Spleen (tissue), 11 donors: ENCODE measurements at regions not wholly inside any gene's neighbourhood (a gene's known extent, or its start where the extent isn't known, plus 50 kb on each side); places are given as distances from the start of the nearest gene placed in this dataset.
"Not testable (repeated sequence)": the region's sequence is repeated elsewhere in the genome, so short reads cannot be mapped to it uniquely, and the experiment has no call there.

Source experiments
- DNase-seq: peaks from one replicate; pipeline ENCODE4 v3.0.0-alpha.2; 2020
- H3K27ac ChIP-seq, 8 donors: fragments of 200-600 bp; sonication (generic) in 7 of 8; 1 replicate in 4 of 8; 2 replicates in 4 of 8; pipeline versions ENCODE4 v1.5.0 to v1.8.0; 2016 to 2021; ENCODE audit warnings: inconsistent platforms in 4 of 8, mild to moderate bottlenecking in 4 of 8, moderate library complexity in 1 of 8
- H3K27me3 ChIP-seq, 7 donors: fragments of 200-600 bp; sonication (generic) in 6 of 7; replicated peaks in 1 of 7; 1 replicate in 4 of 7; 2 replicates in 3 of 7; pipeline versions ENCODE4 v1.5.0 to v1.8.0; 2016 to 2021; ENCODE audit warnings: inconsistent platforms in 3 of 7, mild to moderate bottlenecking in 1 of 7
- H3K36me3 ChIP-seq, 6 donors: fragments of 200-600 bp; sonication (generic) in 5 of 6; 1 replicate in 4 of 6; 2 replicates in 2 of 6; pipeline versions ENCODE4 v1.5.0 to v1.8.0; 2016 to 2021; ENCODE audit warnings: inconsistent platforms in 2 of 6
- H3K4me1 ChIP-seq, 6 donors: fragments of 200-600 bp; sonication (generic) in 5 of 6; 1 replicate in 3 of 6; 2 replicates in 3 of 6; pipeline versions ENCODE4 v1.5.0 to v1.8.0; 2016 to 2021; ENCODE audit warnings: inconsistent platforms in 3 of 6
- H3K4me3 ChIP-seq, 8 donors: fragments of 200-600 bp; sonication (generic) in 7 of 8; 1 replicate in 4 of 8; 2 replicates in 4 of 8; pipeline versions ENCODE4 v1.5.0 to v1.8.0; 2016 to 2021; ENCODE audit warnings: inconsistent platforms in 4 of 8, mild to moderate bottlenecking in 4 of 8, moderate library complexity in 2 of 8
- H3K9me3 ChIP-seq, 8 donors: fragments of 200-600 bp; sonication (generic) in 7 of 8; 1 replicate in 4 of 8; 2 replicates in 4 of 8; pipeline versions ENCODE4 v1.5.0 to v1.8.0; 2016 to 2021; ENCODE audit warnings: inconsistent platforms in 4 of 8
- POLR2A ChIP-seq, 3 donors: fragments of 450-650 bp; IDR thresholded peaks; one replicate each; pipeline ENCODE4 v1.5.1; 2017; ENCODE audit warnings: antibody characterized with exemption in 3 of 3, mild to moderate bottlenecking in 1 of 3
- POLR2AphosphoS5 ChIP-seq, 3 donors: sonication (generic); formaldehyde crosslinking; IDR thresholded peaks; one replicate each; pipeline ENCODE4 v1.5.1; 2017; ENCODE audit warnings: antibody characterized with exemption in 3 of 3
- WGBS, 5 donors: extraction: QIAGEN DNeasy Blood & Tissue Kit in 3 of 5; methylation state at CpG; one replicate each; pipeline versions ENCODE4 v1.1.5 to v1.1.7; 2013 to 2018; 5-methylcytosine and 5-hydroxymethylcytosine counted together
- intact Hi-C: fragments of 100-400 bp; cut with DNase I; formaldehyde crosslinking; loops from one replicate; pipeline ENCODE4 v1.15.0; 2023; ENCODE audit warnings: low total_unique reads
- TF ChIP-seq, protein P1 (sequence below), 11 experiments: fragments of 200-600 bp in 7 of 11; fragments of 450-650 bp in 4 of 11; sonication (generic) in 4 of 11; IDR thresholded peaks in 8 of 11; conservative IDR thresholded peaks in 3 of 11; 1 replicate in 7 of 11; 2 replicates in 4 of 11; pipeline versions ENCODE4 v1.4.0 to v1.8.0; 2016 to 2021; ENCODE audit warnings: antibody characterized with exemption in 11 of 11, inconsistent platforms in 4 of 11, mild to moderate bottlenecking in 1 of 11
- donor health status: healthy with polysubstance abuse.
- donor health status: DM: no; HTN: no; CAD: no; lungs with moderate emphysema.
- donor health status: DM: no; HTN: no; CAD: no.
- donor health status: Bipolar disorder and iron deficiency.
- donor health status: healthy.
- donor health status: DM: no; HTN: no; CAD: no.
- donor health status: DM: yes; HTN: yes; CAD: no.

DNA sequence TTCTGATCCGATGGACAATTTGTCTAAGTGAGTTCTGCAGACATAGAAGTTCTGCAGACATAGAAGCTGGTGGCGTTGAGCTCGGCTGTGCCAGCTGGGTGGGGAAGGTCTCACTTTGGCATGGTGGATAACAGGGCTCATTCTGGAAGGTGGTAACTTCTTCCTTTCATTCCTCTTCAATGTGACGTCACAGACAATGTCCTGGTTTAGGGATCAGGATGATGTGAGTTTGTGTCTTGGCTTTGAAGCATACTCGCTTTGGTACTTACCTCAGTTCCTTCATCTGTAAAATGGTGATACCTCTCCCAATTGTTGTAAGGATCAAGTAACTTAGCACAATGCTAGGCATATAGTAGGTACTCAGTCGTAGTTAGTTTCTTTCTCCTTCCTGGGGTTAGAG is 408.8 kb upstream of the ASIC2 start:
- H3K27ac ChIP-seq, result no peak overlapping the region
- TF ChIP-seq, protein P1, sequence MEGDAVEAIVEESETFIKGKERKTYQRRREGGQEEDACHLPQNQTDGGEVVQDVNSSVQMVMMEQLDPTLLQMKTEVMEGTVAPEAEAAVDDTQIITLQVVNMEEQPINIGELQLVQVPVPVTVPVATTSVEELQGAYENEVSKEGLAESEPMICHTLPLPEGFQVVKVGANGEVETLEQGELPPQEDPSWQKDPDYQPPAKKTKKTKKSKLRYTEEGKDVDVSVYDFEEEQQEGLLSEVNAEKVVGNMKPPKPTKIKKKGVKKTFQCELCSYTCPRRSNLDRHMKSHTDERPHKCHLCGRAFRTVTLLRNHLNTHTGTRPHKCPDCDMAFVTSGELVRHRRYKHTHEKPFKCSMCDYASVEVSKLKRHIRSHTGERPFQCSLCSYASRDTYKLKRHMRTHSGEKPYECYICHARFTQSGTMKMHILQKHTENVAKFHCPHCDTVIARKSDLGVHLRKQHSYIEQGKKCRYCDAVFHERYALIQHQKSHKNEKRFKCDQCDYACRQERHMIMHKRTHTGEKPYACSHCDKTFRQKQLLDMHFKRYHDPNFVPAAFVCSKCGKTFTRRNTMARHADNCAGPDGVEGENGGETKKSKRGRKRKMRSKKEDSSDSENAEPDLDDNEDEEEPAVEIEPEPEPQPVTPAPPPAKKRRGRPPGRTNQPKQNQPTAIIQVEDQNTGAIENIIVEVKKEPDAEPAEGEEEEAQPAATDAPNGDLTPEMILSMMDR (IDR thresholded peaks at IDR 0.05 in 8 of 11, conservative IDR thresholded peaks at IDR 0.05 in 3 of 11), result no peak
- TF ChIP-seq POLR2AphosphoS5 (IDR thresholded peaks at IDR 0.05) (no peak), POLR2A (IDR thresholded peaks at IDR 0.05) (no peak)
- H3K9me3 ChIP-seq, result peaks cover 0 to 6% (median 0%) of the 10 kb centered on the region in 8 donors
- WGBS, 5 donors, result 81 to 90% (median 88%) methylated on average over 6 of the region's 6 CpGs
- H3K4me1 ChIP-seq, result no peaks in the 10 kb centered on the region
- H3K36me3 ChIP-seq, result no peaks in the 10 kb centered on the region
- peaks cover 0 to 22% (median 0%) of the 10 kb centered on the region in 7 donors for H3K27me3 ChIP-seq
- intact Hi-C loops, result no loop called here
- H3K4me3 ChIP-seq, result no peak overlapping the region
- no peak for DNase-seq

DNA sequence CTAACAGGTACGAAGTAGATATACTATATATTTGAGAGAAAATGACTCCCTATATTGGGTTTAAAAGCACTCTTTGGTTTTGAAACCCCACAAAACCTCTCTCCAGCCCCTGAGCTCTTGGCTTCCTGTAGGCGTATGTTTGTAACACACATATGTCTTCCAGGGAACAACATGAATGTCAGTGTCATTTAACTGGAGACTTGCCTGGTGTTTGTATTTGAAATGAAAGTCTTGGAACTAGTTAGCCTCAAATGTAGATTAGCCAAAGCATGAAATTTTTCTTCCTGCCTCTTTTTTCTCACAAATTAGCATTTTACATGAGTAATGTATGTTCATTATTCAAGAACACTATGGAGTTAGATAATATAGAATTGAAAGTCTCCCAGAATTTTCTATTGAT is 411.8 kb upstream of the ASIC2 start:
- H3K27ac ChIP-seq, result no peak overlapping the region
- no peaks in the 10 kb centered on the region for H3K36me3 ChIP-seq
- no peaks in the 10 kb centered on the region for H3K4me1 ChIP-seq
- TF ChIP-seq, protein P1 (IDR thresholded peaks at IDR 0.05 in 8 of 11, conservative IDR thresholded peaks at IDR 0.05 in 3 of 11), result no peak
- TF ChIP-seq POLR2A (IDR thresholded peaks at IDR 0.05) (no peak), POLR2AphosphoS5 (IDR thresholded peaks at IDR 0.05) (no peak)
- peaks cover 0 to 6% (median 0%) of the 10 kb centered on the region in 8 donors for H3K9me3 ChIP-seq
- peaks cover 0 to 19% (median 0%) of the 10 kb centered on the region in 7 donors for H3K27me3 ChIP-seq
- no peak overlapping the region for H3K4me3 ChIP-seq
- no peak for DNase-seq
- intact Hi-C loops, result no loop called here
- 67 to 88% (median 83%) methylated on average over 2 of the region's 2 CpGs for WGBS, 5 donors

DNA sequence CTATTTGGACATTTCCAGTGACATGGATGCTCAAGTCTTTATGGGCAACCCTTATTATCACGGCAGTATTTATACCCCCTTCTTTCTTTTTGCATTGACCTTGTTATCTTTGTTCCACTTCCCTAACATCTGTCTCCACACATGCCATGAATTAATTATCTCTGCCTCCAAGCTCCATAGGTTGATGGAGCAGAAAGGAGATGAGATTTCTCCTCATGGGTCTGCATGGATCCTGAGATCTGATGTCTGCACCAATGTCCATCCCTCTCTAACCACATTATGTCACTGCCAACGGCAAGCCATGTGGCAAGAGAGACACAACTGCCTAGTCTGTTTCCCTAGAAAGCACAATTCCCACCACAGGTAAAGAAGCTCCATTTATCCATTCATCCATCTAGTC is 416.8 kb upstream of the ASIC2 start:
- Histone ChIP-seq H3K36me3 (no peaks in the 10 kb centered on the region), H3K4me3 (no peak overlapping the region), H3K27me3 (peaks cover 0 to 29% (median 0%) of the 10 kb centered on the region in 7 donors), H3K4me1 (no peaks in the 10 kb centered on the region), H3K27ac (no peak overlapping the region), H3K9me3 (peaks cover 0 to 6% (median 0%) of the 10 kb centered on the region in 8 donors)
- no peak for DNase-seq
- 65 to 83% (median 76%) methylated on average over 2 of the region's 2 CpGs for WGBS, 5 donors
- TF ChIP-seq POLR2AphosphoS5 (IDR thresholded peaks at IDR 0.05) (no peak), POLR2A (IDR thresholded peaks at IDR 0.05) (no peak)
- TF ChIP-seq, protein P1 (IDR thresholded peaks at IDR 0.05 in 8 of 11, conservative IDR thresholded peaks at IDR 0.05 in 3 of 11), result no peak
- intact Hi-C loops, result no loop called here

DNA sequence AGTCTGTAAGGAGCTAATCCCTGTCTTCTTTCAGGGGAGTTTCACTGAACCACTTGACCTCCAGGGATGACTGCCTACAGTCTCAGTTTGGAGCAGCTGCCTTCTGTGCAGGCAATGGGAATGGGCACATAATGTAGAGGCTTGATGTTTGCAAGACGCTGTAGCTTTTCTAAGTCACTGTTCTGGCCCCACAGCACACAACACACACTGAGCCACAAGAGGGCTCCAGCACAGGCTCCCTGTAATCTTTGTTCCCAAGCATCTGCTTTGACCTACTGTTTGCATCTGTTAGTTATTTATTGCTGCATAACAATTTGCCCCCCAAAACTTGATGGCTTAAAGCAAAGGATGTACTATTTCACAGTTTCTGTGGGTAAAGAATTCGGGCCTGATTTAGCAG is 419.0 kb upstream of the ASIC2 start:
- intact Hi-C loops, result no loop called here
- peaks cover 0 to 34% (median 0%) of the 10 kb centered on the region in 7 donors for H3K27me3 ChIP-seq
- no peaks in the 10 kb centered on the region for H3K4me1 ChIP-seq
- no peaks in the 10 kb centered on the region for H3K9me3 ChIP-seq
- no peak for TF ChIP-seq POLR2A (IDR thresholded peaks at IDR 0.05)
- no peak for TF ChIP-seq POLR2AphosphoS5 (IDR thresholded peaks at IDR 0.05)
- H3K4me3 ChIP-seq, result no peak overlapping the region
- 50 to 65% (median 61%) methylated on average over 2 of the region's 2 CpGs for WGBS, 5 donors
- H3K36me3 ChIP-seq, result no peaks in the 10 kb centered on the region
- no peak for DNase-seq
- H3K27ac ChIP-seq, result no peak overlapping the region

DNA sequence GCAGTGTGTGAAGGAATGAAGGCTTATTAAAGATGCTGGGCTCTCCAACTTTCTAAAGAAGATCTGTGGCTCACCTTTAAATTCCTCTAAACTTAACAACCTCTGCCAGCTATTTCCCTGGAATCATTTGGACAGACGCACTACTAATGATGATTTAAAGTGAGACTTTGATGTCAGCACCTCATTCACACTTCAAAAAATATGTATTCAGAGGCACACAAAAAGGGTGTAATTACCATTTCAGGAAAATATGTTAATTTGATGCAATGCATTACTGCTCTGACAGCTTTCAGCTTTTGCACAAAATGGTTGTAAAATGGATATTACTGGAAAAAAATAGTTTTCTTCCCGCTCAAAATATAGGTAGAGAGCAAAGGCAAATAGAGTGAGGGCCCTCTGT is 423.9 kb upstream of the ASIC2 start:
- Histone ChIP-seq H3K4me1 (no peaks in the 10 kb centered on the region), H3K27ac (no peak overlapping the region), H3K27me3 (peaks cover 0 to 22% (median 0%) of the 10 kb centered on the region in 7 donors), H3K9me3 (no peaks in the 10 kb centered on the region), H3K4me3 (no peak overlapping the region), H3K36me3 (no peaks in the 10 kb centered on the region)
- WGBS, 5 donors, result 64 to 80% (median 69%) methylated on average over 2 of the region's 2 CpGs
- intact Hi-C loops, result no loop called here
- TF ChIP-seq POLR2A (IDR thresholded peaks at IDR 0.05) (no peak), POLR2AphosphoS5 (IDR thresholded peaks at IDR 0.05) (no peak)
- TF ChIP-seq, protein P1 (IDR thresholded peaks at IDR 0.05 in 8 of 11, conservative IDR thresholded peaks at IDR 0.05 in 3 of 11), result no peak
- DNase-seq, result no peak

DNA sequence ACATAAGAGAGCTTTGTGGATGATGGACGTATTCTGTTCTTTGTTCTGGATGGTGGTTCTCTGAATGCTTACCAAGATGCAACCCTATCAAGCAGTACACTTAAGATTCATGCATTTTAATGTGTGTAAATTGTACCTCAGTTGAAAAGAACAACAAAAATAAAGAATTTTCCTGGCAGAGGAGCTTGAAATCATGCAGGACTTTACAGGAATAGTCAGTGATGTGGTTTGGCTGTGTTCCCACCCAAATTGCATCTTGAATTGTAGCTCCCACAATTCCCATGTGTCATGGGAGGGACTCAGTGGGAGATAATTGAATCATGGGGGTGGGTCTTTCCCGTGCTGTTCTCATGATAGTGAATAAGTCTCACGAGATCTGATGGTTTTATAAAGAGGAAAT is 430.6 kb upstream of the ASIC2 start:
- H3K36me3 ChIP-seq, DNase-seq, H3K9me3 ChIP-seq, intact Hi-C loops, H3K27ac ChIP-seq, H3K4me3 ChIP-seq, H3K4me1 ChIP-seq: not testable (repeated sequence)
- 45 to 71% (median 60%) methylated on average over 3 of the region's 3 CpGs for WGBS, 5 donors
- peaks cover 0 to 35% (median 5%) of the 10 kb centered on the region in 7 donors for H3K27me3 ChIP-seq
